VCaP (cell line): ENCODE measurements at regions not wholly inside any gene's neighbourhood (a gene's known extent, or its start where the extent isn't known, plus 50 kb on each side); places are given as distances from the start of the nearest gene placed in this dataset.

ENCODE experiments used
- H3K27ac ChIP-seq: fragments of 450-650 bp; 2 replicates; pipeline ENCODE4 v1.5.1; 2017
- TF ChIP-seq, protein P1 (sequence below): fragments of 450-650 bp; conservative IDR thresholded peaks from 2 replicates; pipeline ENCODE4 v1.5.1; 2017; ENCODE audit warnings: mild to moderate bottlenecking, moderate library complexity

DNA sequence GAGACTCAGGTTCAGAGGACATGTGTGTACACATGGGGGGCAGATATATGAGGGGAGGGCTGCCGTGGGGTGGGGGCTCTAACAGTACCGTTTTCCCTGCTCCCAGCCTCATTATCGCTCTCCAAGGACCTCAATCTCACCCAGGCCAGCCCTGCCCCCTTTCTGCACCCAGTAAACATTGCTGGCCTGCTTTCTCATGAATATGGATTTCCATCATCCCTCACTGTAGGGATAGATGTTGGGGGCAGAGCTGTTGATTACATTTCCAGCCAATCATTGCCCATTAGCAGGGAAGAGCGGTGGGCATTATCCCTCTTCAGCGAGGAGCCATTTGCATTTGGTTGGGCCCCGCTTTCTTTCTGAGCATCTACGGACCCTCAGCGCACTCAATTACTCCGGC is 273.8 kb downstream of the RPS6KC1 start:
- H3K27ac ChIP-seq, result no peak overlapping the region
- TF ChIP-seq, protein P1, sequence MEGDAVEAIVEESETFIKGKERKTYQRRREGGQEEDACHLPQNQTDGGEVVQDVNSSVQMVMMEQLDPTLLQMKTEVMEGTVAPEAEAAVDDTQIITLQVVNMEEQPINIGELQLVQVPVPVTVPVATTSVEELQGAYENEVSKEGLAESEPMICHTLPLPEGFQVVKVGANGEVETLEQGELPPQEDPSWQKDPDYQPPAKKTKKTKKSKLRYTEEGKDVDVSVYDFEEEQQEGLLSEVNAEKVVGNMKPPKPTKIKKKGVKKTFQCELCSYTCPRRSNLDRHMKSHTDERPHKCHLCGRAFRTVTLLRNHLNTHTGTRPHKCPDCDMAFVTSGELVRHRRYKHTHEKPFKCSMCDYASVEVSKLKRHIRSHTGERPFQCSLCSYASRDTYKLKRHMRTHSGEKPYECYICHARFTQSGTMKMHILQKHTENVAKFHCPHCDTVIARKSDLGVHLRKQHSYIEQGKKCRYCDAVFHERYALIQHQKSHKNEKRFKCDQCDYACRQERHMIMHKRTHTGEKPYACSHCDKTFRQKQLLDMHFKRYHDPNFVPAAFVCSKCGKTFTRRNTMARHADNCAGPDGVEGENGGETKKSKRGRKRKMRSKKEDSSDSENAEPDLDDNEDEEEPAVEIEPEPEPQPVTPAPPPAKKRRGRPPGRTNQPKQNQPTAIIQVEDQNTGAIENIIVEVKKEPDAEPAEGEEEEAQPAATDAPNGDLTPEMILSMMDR, result no peak

DNA sequence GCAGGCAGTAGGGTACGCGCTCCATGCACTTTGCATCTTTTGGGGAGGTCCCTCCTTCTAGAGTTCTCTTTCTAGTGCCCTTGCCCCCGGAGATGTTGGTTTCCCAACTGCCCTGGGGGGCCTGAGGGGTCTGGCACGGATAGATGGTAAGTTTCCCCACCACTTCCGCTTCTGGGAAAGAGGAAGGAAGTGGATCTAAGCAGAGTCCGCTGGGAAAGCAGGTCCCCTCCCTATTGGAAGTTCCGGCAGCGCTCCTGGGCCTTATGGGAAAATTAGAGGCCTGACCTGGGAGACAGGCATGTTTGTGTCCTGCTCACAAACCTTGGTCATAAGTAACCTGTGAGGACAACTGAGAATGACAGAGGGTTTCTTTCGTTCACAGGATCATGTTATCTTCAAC is 274.4 kb downstream of the RPS6KC1 start:
- TF ChIP-seq, protein P1, result no peak
- no peak overlapping the region for H3K27ac ChIP-seq

DNA sequence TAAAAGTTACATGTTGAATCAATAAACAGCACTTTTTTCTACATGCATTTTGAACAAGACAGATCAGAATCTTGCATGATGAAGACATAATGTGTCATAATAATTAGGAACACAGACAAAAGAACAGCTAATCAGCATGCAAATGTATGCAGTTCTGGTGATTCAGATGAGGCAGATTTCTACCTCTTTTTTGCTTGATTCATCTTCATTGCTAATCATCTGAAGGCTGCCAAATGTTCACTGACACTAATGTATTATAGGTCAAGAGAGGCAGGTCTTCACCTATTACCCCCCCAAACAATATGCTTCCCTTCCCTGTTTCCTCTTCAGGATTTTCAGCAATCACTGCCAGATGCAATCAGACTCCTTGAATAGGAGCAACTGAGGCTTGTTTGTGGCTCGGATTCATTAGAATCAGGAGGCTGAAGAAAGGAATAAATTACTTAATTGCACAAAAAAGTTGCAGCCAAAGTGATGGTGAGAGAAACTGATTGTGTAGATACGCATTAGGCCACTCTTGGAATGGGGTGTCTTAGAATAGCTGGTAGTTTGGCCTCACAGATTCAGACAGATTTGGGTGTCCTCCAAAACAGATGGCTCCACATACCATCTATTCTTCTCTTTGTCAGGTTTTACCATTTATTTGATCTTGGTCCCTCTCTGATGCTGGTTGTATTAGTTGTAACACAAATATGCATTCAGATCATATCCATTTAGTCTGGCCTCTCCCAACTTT is 275.4 kb downstream of the RPS6KC1 start:
- TF ChIP-seq, protein P1, result no peak
- no peak overlapping the region for H3K27ac ChIP-seq

DNA sequence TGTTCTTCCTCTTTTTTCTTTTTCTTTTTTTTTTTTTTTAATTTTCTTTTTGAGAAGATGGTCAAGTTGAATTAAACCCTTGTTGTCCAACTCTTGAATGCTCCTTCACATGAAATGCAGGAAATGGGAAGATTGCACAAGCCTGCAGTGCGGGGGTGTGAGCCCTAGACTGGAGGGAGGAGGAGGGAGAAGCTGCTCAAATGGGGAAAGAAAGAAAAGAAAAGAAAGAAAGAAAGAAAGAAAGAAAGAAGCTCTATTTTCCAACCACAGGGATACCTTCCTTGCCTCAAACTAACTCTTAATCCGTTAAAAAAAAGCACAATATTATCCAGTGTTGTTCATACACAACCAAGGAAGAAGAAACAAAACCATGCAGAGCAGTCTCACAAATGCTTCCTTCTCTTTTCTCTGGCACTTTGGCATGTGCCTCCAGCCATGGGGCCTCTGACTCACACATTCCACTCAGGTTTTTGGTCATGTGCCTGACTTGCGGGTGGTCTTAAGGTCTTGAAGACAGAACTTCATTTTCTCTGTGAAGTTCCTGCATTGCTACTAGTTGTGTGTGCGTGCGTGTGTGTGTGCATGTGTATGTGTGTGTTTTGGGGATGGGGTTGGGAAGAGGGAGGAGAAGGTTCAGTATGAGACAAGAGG is 276.1 kb downstream of the RPS6KC1 start:
- no peak overlapping the region for H3K27ac ChIP-seq
- TF ChIP-seq, protein P1, result no peak

DNA sequence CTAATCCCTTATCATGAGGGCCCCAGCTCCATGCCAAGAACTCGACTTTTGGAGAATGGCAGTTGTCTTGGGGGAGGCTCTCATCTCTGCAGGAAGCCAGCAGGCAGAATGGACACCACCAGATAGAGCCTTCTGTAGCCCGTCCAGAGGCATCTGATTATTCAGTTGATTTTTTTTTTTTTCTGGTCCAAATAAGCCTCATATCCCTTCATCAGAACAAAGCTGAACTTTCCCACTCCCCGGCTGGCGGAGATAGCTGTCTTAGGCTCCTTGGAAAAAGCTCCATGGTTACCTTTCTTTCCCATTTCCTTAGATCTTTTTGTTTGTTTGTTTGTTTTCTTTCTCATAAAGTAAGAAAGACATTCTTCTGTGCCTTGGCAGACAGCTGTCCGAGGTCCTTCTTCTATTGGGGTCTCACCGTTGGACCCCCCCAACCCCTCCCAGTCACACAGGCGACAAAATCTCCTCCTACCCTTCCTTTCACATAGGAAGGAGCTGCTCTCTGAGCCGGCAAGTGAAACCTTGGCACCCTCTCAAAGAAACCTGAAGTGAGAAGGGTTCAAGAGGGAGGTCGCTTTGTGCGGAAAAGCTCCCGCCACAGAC is 278.5 kb downstream of the RPS6KC1 start:
- TF ChIP-seq, protein P1, result no peak
- no peak overlapping the region for H3K27ac ChIP-seq

DNA sequence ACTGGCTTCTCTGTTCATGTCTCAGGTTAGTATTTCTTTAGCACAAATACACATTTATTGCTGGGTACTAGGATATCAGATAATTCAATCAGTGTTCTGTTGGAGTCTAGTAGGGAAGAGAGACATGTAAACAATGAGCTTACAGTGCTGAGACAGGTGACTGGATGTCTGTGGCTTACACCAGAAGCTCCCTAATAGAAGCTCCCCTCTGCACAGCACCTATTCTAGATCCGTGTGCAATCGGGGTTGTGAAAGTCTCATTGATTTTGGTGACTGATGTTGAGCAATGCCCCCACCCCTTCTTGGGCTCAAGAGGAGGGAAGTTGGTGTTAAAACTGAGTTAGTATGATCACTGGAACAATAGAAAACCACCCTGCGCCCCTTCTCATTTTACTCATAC is 279.2 kb downstream of the RPS6KC1 start:
- TF ChIP-seq, protein P1, result no peak
- H3K27ac ChIP-seq, result no peak overlapping the region

DNA sequence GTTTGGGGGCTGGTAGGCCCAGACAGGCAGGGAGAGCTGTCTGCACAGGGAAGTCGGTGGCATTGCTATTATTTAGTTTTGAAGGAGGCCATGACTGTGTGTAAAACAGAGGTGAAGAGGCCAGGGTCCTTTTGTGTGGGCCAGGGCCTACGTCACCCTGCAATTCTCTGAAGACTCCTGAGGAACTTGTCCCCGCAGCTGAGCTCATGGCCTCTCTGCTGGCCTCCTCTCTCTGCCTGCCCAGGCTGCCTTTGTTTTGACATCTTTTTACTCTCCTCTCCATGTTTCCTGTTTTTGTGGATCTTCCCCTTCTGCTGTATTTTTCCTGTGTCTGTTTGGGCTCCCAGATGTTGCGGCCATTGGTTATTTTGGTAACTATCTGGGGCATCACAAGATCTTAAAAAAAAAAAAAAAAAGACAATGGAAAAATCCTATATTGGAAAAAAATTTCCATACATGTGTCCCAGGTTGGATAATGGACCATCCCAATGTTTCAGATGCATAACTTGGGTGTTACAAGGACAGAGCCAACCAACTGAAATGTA is 280.7 kb downstream of the RPS6KC1 start:
- H3K27ac ChIP-seq, result no peak overlapping the region
- TF ChIP-seq, protein P1, result no peak
